Central memory CD8-positive, alpha-beta T cell (primary cell): ENCODE measurements at regions not wholly inside any gene's neighbourhood (a gene's known extent, or its start where the extent isn't known, plus 50 kb on each side); places are given as distances from the start of the nearest gene placed in this dataset.
"Not testable (repeated sequence)": the region's sequence is repeated elsewhere in the genome, so short reads cannot be mapped to it uniquely, and the experiment has no call there.

Source experiments
- ATAC-seq: fragments of 150-1000 bp; cut with Tn5 transposase; replicated peaks from 2 replicates; pipeline ENCODE4 v1.10.0; 2022; ENCODE audit warnings: mild to moderate bottlenecking, moderate FRiP score, moderate number of reproducible peaks; ENCODE audit not compliant: poor library complexity, severe bottlenecking; ENCODE audit errors: extremely low read depth
- DNase-seq, 2 donors: peaks; one replicate each; pipeline ENCODE4 v3.0.0; 2021; ENCODE audit warnings: low spot score in 2 of 2
- H3K27ac Mint-ChIP-seq: one replicate; pipeline ENCODE4 v1.8.0; 2022; ENCODE audit warnings: low read depth, mild to moderate bottlenecking, moderate library complexity, mixed read lengths
- H3K27me3 Mint-ChIP-seq: one replicate; pipeline ENCODE4 v1.8.0; 2022; ENCODE audit warnings: mixed read lengths
- H3K36me3 Mint-ChIP-seq: one replicate; pipeline ENCODE4 v1.8.0; 2022; ENCODE audit warnings: mild to moderate bottlenecking, moderate library complexity, mixed read lengths; ENCODE audit not compliant: insufficient read depth
- H3K4me1 Mint-ChIP-seq: one replicate; pipeline ENCODE4 v1.8.0; 2022; ENCODE audit warnings: mixed read lengths
- H3K4me3 Mint-ChIP-seq: one replicate; pipeline ENCODE4 v1.8.0; 2022; ENCODE audit warnings: mild to moderate bottlenecking, moderate library complexity, mixed read lengths
- H3K9me3 Mint-ChIP-seq: one replicate; pipeline ENCODE4 v1.8.0; 2022; ENCODE audit warnings: mixed read lengths

GRCh38 chr2:11877764-11878163, 131.3 kb downstream of the LPIN1 start:
- H3K4me3 Mint-ChIP-seq: no peak overlapping the region
- H3K27me3 Mint-ChIP-seq: peaks cover 16% of the 10 kb centered on the region
- H3K27ac Mint-ChIP-seq: no peak overlapping the region
- ATAC-seq (no peak), DNase-seq (no peak)
- H3K4me1 Mint-ChIP-seq: no peaks in the 10 kb centered on the region
- no peaks in the 10 kb centered on the region for H3K9me3 Mint-ChIP-seq
- H3K36me3 Mint-ChIP-seq: no peaks in the 10 kb centered on the region

GRCh38 chr2:11885253-11885652, 138.8 kb downstream of the LPIN1 start:
- H3K27ac Mint-ChIP-seq, H3K9me3 Mint-ChIP-seq, H3K36me3 Mint-ChIP-seq, ATAC-seq, H3K4me1 Mint-ChIP-seq, H3K4me3 Mint-ChIP-seq, DNase-seq: not testable (repeated sequence)
- peaks cover 24% of the 10 kb centered on the region for H3K27me3 Mint-ChIP-seq

- not testable (repeated sequence) for H3K4me1 Mint-ChIP-seq, H3K9me3 Mint-ChIP-seq
Measured at GRCh38 chr2:11886899-11887298, 140.5 kb downstream of the LPIN1 start.

GRCh38 chr2:11889101-11889850, 142.8 kb downstream of the LPIN1 start:
- Mint-ChIP-seq H3K9me3 (peaks cover 14% of the 10 kb centered on the region), H3K27ac (no peak overlapping the region), H3K4me1 (no peaks in the 10 kb centered on the region), H3K36me3 (peaks cover 2% of the 10 kb centered on the region), H3K27me3 (peaks cover 30% of the 10 kb centered on the region), H3K4me3 (no peak overlapping the region)
- no peak for DNase-seq
- ATAC-seq: no peak

More at GRCh38 chr2:11886899-11887298, 140.5 kb downstream of the LPIN1 start:
- not testable (repeated sequence) for H3K36me3 Mint-ChIP-seq, DNase-seq, H3K4me3 Mint-ChIP-seq, ATAC-seq, H3K27ac Mint-ChIP-seq
- H3K27me3 Mint-ChIP-seq: peaks cover 25% of the 10 kb centered on the region

GRCh38 chr2:11889854-11890253, 143.4 kb downstream of the LPIN1 start:
- peaks cover 18% of the 10 kb centered on the region for H3K9me3 Mint-ChIP-seq
- H3K4me1 Mint-ChIP-seq: no peaks in the 10 kb centered on the region
- peaks cover 2% of the 10 kb centered on the region for H3K36me3 Mint-ChIP-seq
- no peak overlapping the region for H3K27ac Mint-ChIP-seq
- H3K27me3 Mint-ChIP-seq: peaks cover 24% of the 10 kb centered on the region
- H3K4me3 Mint-ChIP-seq: no peak overlapping the region
- ATAC-seq (no peak), DNase-seq (no peak)

GRCh38 chr2:11891028-11891427, 144.6 kb downstream of the LPIN1 start:
- H3K27me3 Mint-ChIP-seq: peaks cover 23% of the 10 kb centered on the region
- peaks cover 4% of the 10 kb centered on the region for H3K36me3 Mint-ChIP-seq
- ATAC-seq: no peak
- peaks cover 21% of the 10 kb centered on the region for H3K9me3 Mint-ChIP-seq
- H3K27ac Mint-ChIP-seq: no peak overlapping the region
- no peak for DNase-seq
- no peak overlapping the region for H3K4me3 Mint-ChIP-seq
- H3K4me1 Mint-ChIP-seq: no peaks in the 10 kb centered on the region

GRCh38 chr2:11891671-11892440, 145.4 kb downstream of the LPIN1 start:
- H3K4me3 Mint-ChIP-seq: no peak overlapping the region
- H3K27me3 Mint-ChIP-seq: peaks cover 23% of the 10 kb centered on the region
- H3K9me3 Mint-ChIP-seq: peaks cover 21% of the 10 kb centered on the region
- DNase-seq (no peak), ATAC-seq (no peak)
- H3K27ac Mint-ChIP-seq: no peak overlapping the region
- H3K4me1 Mint-ChIP-seq: no peaks in the 10 kb centered on the region
- H3K36me3 Mint-ChIP-seq: peaks cover 4% of the 10 kb centered on the region

GRCh38 chr2:11896386-11896785, 150.0 kb downstream of the LPIN1 start:
- peaks cover 16% of the 10 kb centered on the region for H3K9me3 Mint-ChIP-seq
- H3K4me1 Mint-ChIP-seq: no peaks in the 10 kb centered on the region
- DNase-seq: no peak
- no peak overlapping the region for H3K4me3 Mint-ChIP-seq
- H3K27me3 Mint-ChIP-seq: peaks cover 11% of the 10 kb centered on the region
- no peak for ATAC-seq
- no peak overlapping the region for H3K27ac Mint-ChIP-seq
- peaks cover 4% of the 10 kb centered on the region for H3K36me3 Mint-ChIP-seq

- Mint-ChIP-seq H3K4me1 (no peaks in the 10 kb centered on the region), H3K9me3 (peaks cover 8% of the 10 kb centered on the region), H3K36me3 (peaks cover 2% of the 10 kb centered on the region), H3K27ac (no peak overlapping the region), H3K27me3 (no peaks in the 10 kb centered on the region), H3K4me3 (no peak overlapping the region)
- DNase-seq: no peak
- no peak for ATAC-seq
Measured at GRCh38 chr2:11898576-11898975, 152.1 kb downstream of the LPIN1 start.

GRCh38 chr2:11899264-11899818, 152.9 kb downstream of the LPIN1 start:
- no peak for DNase-seq

GRCh38 chr2:11900891-11901290, 154.5 kb downstream of the LPIN1 start:
- H3K36me3 Mint-ChIP-seq, H3K9me3 Mint-ChIP-seq, H3K27me3 Mint-ChIP-seq, DNase-seq, H3K4me3 Mint-ChIP-seq, H3K27ac Mint-ChIP-seq, H3K4me1 Mint-ChIP-seq, ATAC-seq: not testable (repeated sequence)

More at GRCh38 chr2:11899264-11899818, 152.9 kb downstream of the LPIN1 start:
- Mint-ChIP-seq H3K27ac (no peak overlapping the region), H3K4me3 (no peak overlapping the region), H3K9me3 (peaks cover 8% of the 10 kb centered on the region), H3K27me3 (no peaks in the 10 kb centered on the region), H3K36me3 (peaks cover 2% of the 10 kb centered on the region), H3K4me1 (no peaks in the 10 kb centered on the region)
- no peak for ATAC-seq

- ATAC-seq (no peak), DNase-seq (no peak)
- H3K9me3 Mint-ChIP-seq: no peaks in the 10 kb centered on the region
- no peak overlapping the region for H3K27ac Mint-ChIP-seq
- no peaks in the 10 kb centered on the region for H3K27me3 Mint-ChIP-seq
- H3K4me1 Mint-ChIP-seq: no peaks in the 10 kb centered on the region
- H3K4me3 Mint-ChIP-seq: no peak overlapping the region
- H3K36me3 Mint-ChIP-seq: no peaks in the 10 kb centered on the region
Measured at GRCh38 chr2:11901351-11902069, 155.1 kb downstream of the LPIN1 start.
